Kidney (tissue), 13 donors: ENCODE measurements at regions not wholly inside any gene's neighbourhood (a gene's known extent, or its start where the extent isn't known, plus 50 kb on each side); places are given as distances from the start of the nearest gene placed in this dataset.

Source experiments
- DNase-seq, 5 donors: peaks; one replicate each; pipeline ENCODE4 v3.0.0-alpha.2; 2013 to 2020
- FAIRE-seq: peaks from 2 replicates; lab custom pipeline; 2012; peaks lifted over from hg19 to GRCh38; lab: Jason Lieb, UNC
- H3K27ac ChIP-seq, 2 donors: one replicate each; pipeline ENCODE4 v1.7.0; 2013; ENCODE audit warnings: low read depth in 2 of 2, low read length in 2 of 2, inconsistent platforms in 1 of 2
- H3K27me3 ChIP-seq: one replicate; pipeline ENCODE4 v1.7.1; 2013; ENCODE audit warnings: low read length, inconsistent platforms; ENCODE audit not compliant: control insufficient read depth, insufficient read depth
- H3K36me3 ChIP-seq, 3 donors: one replicate each; pipeline versions ENCODE4 v1.7.0 to v1.7.1; 2013; ENCODE audit warnings: low read length in 3 of 3, control low read depth in 1 of 3, inconsistent platforms in 1 of 3; ENCODE audit not compliant: insufficient read depth in 3 of 3, control insufficient read depth in 2 of 3
- H3K4me1 ChIP-seq, 3 donors: one replicate each; pipeline versions ENCODE4 v1.7.0 to v1.7.1; 2013; ENCODE audit warnings: low read length in 3 of 3, inconsistent platforms in 1 of 3, low read depth in 1 of 3; ENCODE audit not compliant: control insufficient read depth in 2 of 3, insufficient read depth in 2 of 3
- H3K4me3 ChIP-seq, 3 donors: one replicate each; pipeline versions ENCODE4 v1.7.0 to v1.8.1; 2013; ENCODE audit warnings: low read length in 3 of 3, control low read depth in 1 of 3, inconsistent platforms in 1 of 3
- H3K9ac ChIP-seq, 3 donors: one replicate each; pipeline versions ENCODE4 v1.7.0 to v1.7.1; 2013; ENCODE audit warnings: low read length in 3 of 3, control low read depth in 1 of 3, inconsistent platforms in 1 of 3
- H3K9me3 ChIP-seq, 3 donors: one replicate each; pipeline versions ENCODE4 v1.7.0 to v1.7.1; 2013; ENCODE audit warnings: low read length in 3 of 3, control low read depth in 1 of 3, inconsistent platforms in 1 of 3; ENCODE audit not compliant: control insufficient read depth in 2 of 3, insufficient read depth in 1 of 3
- intact Hi-C: fragments of 100-400 bp; cut with DNase I; formaldehyde crosslinking; loops from one replicate; pipeline ENCODE4 v1.11.1; 2022
- TF ChIP-seq, protein P1 (sequence below): IDR thresholded peaks from 3 replicates; pipeline ENCODE4 v1.5.1; 2012; ENCODE audit warnings: mild to moderate bottlenecking, moderate library complexity, borderline replicate concordance; ENCODE audit not compliant: insufficient read depth; ENCODE audit errors: extremely low read depth
- donor health status: control.
- donor health status: control.
- donor health status: control.
- donor health status: control.
- donor health status: control.
- donor health status: DM: yes; HTN: yes; CAD: no.
- donor health status: Normal renal cell carcinoma (clear cell type).

DNA sequence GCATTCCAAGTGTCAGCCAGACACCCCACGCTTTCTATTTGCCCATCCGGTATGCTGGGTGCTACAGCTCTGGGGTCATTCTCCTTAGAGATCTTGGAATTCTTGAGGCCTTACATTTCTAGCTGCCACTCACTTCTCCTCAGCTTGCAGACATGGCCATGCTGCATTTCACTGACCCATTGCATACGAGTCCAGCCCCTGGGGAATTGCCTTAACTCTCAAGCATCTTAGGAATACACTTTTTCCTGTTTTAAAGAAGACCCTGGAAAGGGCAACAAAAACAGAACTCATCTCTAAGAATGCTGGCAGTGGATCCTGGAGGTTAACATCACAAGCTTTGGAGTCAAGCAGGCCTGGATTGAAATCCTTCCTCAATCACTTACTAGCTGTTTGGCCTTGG is 122.0 kb upstream of the LNX1 start:
- intact Hi-C loops = no loop called here
- no peak overlapping the region for H3K27ac ChIP-seq

DNA sequence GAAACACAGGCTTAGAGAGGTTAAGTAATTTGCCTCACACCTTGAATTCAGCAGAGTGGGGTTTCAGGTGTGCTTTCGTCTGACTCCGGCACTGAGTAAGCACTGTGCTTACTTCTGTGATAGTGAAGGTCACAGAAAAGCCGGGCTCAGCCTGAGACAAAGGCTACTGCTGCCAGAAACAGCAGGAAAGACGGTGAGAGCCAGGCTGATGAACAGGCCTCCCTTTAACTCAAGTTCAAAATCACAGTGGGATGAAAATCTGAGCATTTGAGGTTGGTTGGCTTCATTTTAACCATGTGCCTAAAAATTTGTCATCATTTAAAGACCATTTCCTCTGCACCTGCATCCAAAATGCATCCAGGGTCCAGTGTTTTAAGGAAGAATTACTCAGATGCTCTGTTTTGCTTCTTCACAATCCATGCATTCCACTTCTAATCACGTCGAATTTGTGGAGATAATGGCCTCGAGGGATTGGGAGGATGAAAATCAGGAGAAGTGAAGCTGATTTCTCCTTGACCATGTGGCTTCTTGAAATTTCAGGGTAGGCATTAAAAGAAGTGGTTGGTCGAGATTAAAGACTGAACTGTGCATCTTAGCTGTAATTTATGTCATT is 121.2 kb upstream of the LNX1 start:
- TF ChIP-seq, protein P1, sequence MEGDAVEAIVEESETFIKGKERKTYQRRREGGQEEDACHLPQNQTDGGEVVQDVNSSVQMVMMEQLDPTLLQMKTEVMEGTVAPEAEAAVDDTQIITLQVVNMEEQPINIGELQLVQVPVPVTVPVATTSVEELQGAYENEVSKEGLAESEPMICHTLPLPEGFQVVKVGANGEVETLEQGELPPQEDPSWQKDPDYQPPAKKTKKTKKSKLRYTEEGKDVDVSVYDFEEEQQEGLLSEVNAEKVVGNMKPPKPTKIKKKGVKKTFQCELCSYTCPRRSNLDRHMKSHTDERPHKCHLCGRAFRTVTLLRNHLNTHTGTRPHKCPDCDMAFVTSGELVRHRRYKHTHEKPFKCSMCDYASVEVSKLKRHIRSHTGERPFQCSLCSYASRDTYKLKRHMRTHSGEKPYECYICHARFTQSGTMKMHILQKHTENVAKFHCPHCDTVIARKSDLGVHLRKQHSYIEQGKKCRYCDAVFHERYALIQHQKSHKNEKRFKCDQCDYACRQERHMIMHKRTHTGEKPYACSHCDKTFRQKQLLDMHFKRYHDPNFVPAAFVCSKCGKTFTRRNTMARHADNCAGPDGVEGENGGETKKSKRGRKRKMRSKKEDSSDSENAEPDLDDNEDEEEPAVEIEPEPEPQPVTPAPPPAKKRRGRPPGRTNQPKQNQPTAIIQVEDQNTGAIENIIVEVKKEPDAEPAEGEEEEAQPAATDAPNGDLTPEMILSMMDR = no peak
- DNase-seq (no peak), FAIRE-seq (no peak)
- H3K9me3 ChIP-seq = no peaks in the 10 kb centered on the region
- no peaks in the 10 kb centered on the region for H3K36me3 ChIP-seq
- no peaks in the 10 kb centered on the region for H3K4me1 ChIP-seq
- no peak overlapping the region for H3K27ac ChIP-seq
- H3K9ac ChIP-seq = no peak overlapping the region
- intact Hi-C loops = no loop called here
- no peak overlapping the region for H3K4me3 ChIP-seq
- H3K27me3 ChIP-seq = no peaks in the 10 kb centered on the region

More for the DNA sequence above, 122.0 kb upstream of the LNX1 start:
- Histone ChIP-seq H3K27me3 (no peaks in the 10 kb centered on the region), H3K4me3 (no peak overlapping the region), H3K4me1 (no peaks in the 10 kb centered on the region), H3K9ac (no peak overlapping the region), H3K36me3 (no peaks in the 10 kb centered on the region), H3K9me3 (no peaks in the 10 kb centered on the region)
- DNase-seq = no peak
- TF ChIP-seq, protein P1 = no peak
- FAIRE-seq = no peak

DNA sequence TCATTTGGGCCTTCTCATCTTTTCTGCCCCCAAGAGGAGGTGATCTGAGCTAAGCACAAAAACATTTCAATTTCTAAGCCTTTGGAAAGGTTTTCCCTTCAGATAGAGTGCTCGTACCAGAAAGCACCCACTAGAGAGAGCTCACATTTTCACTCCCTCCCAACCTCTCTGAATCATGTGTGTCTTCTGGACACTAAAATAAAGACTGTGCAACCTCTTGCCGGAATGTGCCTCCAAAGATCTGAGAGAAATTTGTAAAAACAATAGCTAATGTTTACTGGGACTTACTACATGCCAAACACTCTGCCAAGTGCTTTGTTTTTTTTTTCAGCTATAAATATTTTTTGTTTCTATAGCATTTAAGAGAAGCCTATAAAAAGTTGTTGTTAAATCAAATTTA is 120.6 kb upstream of the LNX1 start:
- FAIRE-seq = no peak
- Histone ChIP-seq H3K36me3 (no peaks in the 10 kb centered on the region), H3K27ac (no peak overlapping the region), H3K4me1 (no peaks in the 10 kb centered on the region), H3K4me3 (no peak overlapping the region), H3K27me3 (no peaks in the 10 kb centered on the region), H3K9ac (no peak overlapping the region), H3K9me3 (no peaks in the 10 kb centered on the region)
- TF ChIP-seq, protein P1 = no peak
- intact Hi-C loops = no loop called here
- no peak for DNase-seq

DNA sequence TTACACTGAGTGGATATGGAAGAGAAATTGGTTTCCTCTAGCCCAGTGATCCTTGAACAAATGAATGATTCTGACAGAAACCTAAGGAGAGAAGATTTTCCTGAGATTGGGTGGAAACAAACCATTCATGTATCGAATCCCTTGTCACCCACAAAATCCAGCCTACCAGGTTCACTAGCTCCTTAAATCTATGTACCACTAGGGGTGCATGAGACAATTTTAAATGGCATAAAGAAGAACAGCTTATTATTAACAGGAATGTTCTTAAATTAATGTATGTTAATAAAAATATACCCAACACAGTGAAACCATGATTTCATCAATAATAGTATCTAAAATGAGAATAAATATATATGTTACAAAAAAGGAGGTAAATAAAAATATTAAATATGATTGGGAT is 118.4 kb upstream of the LNX1 start:
- H3K36me3 ChIP-seq = no peaks in the 10 kb centered on the region
- no peaks in the 10 kb centered on the region for H3K27me3 ChIP-seq
- no peak for DNase-seq
- TF ChIP-seq, protein P1 = no peak
- no peak overlapping the region for H3K4me3 ChIP-seq
- no peaks in the 10 kb centered on the region for H3K9me3 ChIP-seq
- H3K9ac ChIP-seq = no peak overlapping the region
- H3K4me1 ChIP-seq = peaks cover 0 to 11% (median 5%) of the 10 kb centered on the region in 3 donors
- H3K27ac ChIP-seq = no peak overlapping the region
- intact Hi-C loops = no loop called here
- FAIRE-seq = no peak
